ENCODE measurements at regions not wholly inside any gene's neighbourhood (a gene's known extent, or its start where the extent isn't known, plus 50 kb on each side); places are given as distances from the start of the nearest gene placed in this dataset.

DNA sequence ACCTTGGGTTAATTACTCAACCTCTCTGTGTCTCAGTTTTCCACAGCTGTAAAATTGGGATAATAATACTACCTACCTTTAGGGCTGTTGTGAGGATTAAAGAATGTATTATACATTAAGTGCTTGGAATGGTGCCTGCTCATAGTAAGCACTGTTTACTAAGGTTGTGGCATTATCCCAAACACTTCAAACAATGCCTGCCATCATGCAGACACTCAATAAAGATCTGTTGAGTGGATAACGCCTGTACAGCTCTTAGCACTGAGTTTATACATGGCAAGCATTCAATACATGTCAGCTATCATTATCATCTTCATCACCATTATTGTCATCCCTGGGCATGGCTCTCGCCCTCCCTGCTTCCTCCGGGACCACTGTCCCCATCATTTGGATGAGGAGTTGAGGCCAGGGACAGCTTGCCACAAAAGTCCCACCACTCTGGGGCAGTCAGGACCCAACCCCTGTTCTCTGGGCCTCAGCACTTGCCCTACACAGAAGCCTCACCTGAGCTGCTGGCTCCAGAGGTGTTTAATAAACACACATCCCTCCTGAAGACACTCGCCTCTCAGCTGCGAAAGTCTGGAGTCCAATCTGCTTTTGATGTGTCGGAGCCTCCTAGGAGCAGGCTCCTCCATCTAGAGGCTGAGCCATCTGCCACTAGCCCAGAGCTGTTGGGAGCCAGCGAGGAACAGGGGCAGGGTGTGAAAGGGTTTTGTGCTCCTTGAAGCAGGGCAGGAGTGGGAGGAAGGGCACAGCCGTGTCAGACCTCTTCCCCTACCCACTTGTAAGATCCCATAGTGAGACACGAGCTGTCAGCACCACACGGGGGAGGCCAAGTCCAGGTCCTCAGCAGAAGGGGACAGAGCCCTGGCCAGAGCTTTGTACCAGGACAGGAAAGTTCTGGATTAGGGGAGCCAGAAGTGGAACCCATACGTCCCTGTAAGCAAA is 80.9 kb upstream of the ZC3H12A start:
- no peak for DNase-seq

DNA sequence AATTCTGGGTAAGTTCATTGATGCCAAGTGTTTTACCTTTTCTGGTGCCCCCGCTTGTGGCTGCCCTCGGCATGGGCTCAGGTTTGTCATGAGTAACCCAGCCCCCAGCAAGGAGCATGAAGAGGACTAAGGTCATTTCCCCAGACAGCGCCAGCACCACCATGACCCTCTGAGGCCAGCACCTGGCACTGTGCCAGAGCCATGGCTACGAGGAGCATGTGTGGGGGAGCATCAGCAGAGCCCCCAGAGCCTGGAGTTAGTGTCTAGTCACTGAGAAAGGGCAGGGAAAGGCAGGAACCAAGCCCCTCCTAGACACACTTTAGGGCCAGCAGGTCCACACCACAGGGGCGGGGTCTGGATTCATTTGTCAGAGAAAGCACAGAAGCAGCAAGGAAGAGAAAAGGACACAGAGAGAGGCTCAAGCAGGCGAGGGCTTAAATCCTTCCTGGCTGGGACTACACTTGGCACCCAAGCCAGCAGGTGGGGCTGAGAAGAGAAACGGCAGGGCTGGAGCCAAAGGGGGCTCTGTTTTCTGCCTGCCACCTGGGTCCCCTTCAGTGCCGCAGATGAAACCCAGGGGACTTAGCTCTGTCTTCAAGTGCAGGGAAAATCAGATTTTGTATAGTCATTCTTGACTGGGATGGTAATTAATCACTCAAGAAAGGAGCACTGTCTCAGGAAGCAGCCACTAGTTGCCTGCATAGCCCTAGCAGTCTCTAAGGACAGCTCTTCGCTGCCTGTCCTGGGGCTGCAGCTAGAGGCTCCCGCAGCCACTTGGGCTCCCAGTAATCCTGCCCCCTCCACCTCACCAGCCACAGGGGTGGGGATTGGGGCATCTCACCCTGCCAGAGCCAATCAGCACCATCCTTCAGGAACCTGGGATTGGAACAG is 79.6 kb upstream of the ZC3H12A start:
- DNase-seq, result no peak

DNA sequence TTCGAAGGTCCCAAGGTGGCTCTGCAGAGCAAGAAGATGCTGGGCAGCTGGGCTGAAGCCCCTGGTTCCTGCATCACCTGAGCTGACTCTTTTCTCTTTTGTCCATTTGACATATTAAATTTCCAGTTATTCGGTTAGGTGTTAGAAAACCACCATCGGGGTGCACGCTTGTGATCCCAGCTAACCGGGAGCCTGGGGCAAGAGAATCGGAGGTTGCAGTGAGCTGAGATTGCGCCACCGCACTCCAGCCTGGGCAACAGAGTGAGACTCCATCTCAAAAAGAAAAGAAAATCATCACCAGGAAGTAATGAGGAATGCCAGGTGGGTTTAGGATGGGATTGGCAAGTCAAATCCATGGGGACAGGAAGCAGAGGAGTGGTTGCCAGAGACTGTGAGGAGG is 76.3 kb upstream of the ZC3H12A start:
- DNase-seq, result no peak

DNA sequence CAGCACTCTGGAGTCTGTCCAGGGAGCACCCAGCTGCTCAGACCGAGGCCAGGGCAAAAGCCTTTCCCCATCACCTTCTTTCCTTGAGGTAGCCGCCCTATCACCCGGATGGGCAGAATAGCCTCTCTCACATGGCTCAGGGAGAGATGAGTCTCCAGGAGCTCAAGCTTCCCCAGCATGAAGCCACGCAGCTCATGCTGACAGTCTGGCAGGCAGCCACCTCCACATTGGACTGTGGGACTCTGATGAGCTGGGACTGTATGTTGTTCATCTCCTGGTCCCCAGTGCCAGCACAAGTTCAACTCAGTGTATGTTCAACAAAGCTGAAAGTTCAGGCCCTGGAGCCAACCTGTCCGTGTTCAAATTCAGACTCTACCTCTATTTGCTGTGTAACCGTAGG is 75.2 kb upstream of the ZC3H12A start:
- DNase-seq, result no peak

DNA sequence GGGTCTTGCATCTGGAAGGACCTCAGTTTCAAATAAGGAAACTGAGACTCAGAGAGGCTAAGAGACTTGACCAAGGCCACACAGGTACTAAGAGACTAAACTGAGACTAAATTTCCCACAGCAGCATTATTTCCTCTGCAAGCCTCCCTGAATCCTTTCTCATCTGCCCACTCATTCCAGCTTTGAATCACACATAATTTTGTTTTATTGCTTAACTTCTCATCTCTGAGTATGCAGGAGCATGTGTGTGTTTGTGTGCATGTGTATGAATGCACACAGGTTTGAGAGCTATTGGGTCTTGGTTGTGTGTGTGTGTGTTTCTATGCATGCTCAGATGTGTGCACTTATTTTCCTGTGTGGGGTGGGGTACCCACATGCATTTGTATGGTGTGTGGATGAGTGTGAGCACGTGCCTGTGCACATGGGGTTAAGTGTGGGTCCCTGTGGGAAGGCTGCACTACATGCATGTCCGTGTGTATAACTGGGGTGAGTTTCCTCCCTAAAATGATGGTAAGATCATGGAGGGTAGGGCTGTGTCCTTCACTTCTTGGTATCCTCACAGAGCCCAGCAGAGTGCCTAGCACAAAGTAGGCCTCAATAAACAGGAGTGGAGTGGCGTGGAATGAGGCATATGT is 74.4 kb upstream of the ZC3H12A start:
- DNase-seq, result no peak

DNA sequence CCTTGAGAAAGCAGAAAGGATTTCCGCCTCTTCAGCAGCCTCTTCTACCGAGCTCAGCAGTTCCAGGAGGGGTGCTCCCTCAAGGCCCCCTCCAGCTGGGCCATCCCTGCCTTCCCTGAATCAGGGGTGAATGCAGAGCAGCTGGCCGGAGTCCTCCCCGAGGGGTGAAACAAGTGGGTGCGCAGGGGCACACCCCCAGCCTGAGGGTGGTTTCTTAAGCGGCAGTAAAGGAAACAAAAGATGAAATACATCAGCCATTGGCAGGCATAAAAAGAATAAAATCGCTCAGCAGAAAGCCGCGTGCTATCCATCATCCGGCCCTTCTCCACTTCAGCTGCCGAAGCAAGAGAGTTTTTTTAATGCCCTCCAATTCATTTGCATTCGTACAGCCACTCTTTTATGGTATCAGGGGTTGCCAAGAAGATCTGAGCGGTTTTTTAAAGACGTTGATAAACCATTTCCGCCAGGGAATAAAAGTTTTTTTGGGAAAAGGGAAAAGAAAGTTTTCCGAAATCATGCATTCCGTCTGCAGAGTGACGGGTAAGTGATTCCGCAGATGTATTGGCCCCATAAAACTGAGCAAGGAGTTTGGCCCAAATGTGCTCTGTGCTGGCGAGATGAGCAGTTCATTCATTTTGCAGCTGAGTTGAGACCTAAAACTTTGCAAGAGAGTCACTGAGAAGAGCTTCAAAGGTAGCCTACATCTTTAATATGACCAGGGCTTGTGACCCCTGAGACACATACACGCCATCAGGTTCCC is 73.7 kb upstream of the ZC3H12A start:
- DNase-seq, result no peak

DNA sequence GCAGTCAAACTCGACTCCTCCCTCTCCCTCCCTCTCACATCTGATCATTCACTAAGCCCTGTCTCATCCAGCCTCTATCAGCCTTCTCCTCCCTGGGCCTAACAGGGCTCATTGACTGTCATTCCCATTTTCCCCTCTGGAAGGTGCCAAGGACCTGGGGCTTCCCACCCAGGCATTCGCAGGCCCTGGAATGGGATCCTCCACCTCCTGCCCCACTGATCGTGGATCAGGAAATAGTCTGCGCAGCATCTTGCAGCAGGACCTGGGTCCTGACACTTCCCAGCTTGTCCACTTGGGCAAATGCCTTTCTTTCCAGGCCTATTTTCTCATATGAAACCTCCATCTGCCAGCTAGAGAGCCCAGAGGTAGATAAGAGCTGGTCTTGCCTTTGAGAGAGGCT is 71.2 kb upstream of the ZC3H12A start:
- DNase-seq, result no peak

DNA sequence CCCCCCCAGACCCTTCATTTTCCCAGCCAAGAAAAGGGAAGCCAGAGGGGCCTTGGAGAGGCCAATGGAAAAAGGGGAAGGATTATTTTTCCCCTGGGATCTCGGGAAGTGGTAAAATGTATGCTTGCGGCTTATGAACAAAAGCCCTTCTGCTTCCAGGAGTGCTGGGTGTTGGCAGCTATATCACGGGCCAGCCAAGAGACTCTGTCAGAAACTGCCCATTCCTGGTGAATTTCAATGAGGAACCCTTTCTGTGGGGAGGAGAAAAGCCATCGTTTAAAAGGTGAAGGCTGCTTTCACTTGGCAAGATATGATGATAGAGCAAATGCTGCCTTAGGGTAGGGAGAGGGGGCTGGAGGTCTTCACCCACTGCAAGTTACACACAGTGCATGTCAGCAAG is 69.7 kb upstream of the ZC3H12A start:
- no peak for DNase-seq

DNA sequence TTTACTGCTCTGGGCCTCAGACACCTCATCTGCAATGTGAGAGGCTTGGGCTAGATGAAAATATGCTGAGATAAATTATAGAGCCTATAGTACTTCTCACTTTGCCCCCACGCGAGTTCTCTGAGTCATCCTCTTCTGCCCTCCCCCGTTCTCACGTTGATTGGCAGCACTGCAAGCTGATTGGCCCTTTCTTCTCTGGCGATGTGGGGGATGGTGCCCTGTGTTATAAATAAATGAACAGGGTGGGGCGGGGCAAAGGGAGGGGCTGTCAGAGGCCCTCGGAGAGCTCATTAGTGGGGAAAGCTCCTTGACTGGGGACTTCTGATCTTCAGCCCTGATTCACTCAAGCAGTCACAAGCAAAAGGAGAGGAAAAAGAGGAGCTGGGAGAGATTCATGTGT is 64.3 kb upstream of the ZC3H12A start:
- peak; percentile 9 for DNase-seq

DNA sequence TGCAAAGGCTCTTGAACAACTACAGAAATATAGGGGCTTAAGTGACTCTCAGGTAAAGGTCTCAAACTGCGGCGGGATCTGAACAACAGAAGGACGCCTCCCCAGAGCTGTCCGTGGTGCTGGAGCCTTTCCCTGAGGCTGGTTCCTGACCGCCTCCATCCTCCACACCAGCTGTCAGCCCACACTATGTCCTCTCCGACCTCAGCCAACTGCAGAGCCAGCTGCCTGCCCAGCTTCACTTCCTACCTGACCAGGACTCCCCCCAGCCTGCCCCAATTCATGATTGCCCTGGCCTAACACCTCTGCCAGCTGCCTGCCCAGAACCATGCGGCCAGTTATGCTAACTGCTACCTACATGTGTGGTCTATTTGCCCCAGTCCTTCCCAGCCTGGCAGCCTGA is 63.6 kb upstream of the ZC3H12A start:
- DNase-seq, result peak; percentile 16

DNA sequence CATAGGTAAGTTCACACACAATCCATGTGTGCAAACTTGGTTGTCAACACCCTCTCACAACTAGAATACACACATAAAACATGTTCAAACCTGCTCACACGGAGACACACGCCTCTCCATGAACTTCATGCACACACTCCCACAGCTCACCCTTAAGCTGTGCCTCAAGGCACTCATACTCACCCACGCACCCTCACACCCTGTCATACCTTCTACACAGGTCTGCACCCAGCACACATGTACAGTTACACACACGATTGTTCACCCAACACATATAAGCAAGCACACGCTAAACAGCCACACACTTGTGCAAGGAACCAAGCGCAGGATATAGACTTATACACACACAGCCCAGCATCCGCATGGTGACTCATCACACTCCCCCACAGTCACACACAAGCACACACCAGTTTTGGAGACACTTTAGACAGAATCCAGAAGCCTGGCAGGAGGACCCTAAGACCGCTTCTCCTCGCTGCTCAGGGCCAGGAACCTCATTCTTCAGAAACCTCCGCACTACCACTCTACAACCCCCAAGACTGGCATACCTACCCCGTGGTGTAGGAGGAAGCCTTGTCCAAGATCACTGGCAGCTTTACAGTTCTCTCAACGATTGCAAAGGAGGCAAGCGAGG is 58.7 kb upstream of the ZC3H12A start:
- no peak for DNase-seq

DNA sequence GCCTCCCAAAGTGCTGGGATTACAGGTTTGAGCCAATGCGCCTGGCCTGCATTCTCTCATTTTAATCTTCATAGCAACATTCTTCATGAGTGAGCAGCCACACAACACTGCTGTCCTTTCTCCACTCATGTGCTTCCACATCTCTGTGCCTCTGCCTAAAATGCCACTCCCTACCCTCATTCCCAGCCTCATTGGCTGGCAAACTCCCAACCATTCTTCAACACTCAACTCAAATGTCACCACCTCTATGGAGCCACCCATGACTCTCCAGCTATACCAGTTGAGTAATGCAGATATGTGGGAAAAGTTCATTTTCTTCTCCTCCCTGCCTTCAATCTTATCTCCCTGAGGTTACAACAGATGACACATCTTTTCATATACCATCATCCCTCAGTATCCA is 53.9 kb upstream of the ZC3H12A start:
- DNase-seq, result peak; percentile 28

DNA sequence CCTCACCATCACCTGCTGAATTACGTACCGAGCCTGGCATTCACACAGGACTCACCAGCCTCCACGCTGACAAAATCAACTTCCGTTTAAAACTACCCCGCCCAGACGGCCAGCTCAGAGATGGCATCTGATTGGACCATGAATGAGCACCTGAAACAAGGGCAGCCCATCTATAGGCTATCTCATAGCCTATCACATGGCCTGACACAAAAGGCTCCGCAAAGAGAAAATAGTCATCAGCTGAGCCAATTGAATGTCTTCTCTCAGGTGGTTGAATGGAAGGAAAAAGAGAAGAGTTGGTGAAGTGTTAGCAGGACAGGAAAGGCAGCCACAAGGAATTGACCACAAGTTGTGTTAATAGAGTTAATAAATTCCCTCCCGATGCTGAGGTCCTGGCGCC is 50.6 kb upstream of the ZC3H12A start:
- DNase-seq, result no peak

DNA sequence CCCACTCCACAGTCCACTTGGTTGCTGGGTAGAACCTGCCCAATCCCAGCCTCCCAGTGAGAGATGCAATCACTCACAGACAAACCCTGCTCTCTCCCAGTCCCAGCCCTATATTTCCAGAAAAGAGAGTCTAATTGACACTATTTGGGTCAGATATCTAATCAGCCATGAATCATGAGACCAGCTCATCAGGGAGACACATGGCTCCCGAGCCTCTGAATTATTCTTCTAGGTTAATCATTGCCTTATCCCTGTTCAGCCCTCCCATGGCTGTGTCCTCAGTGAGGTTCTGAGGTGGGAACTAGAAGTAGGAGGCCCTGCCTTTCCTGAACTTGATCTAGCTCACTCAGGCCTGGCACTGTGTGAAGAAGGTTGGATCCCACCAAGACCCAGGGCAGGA is 49.9 kb upstream of the ZC3H12A start:
- no peak for DNase-seq
